Brain microvascular endothelial cell (primary cell): ENCODE measurements at regions not wholly inside any gene's neighbourhood (a gene's known extent, or its start where the extent isn't known, plus 50 kb on each side); places are given as distances from the start of the nearest gene placed in this dataset.

Source experiments
- DNase-seq: peaks from one replicate; pipeline ENCODE4 v3.0.0-alpha.2; 2020
- H3K27ac ChIP-seq: fragments of 250-450 bp; sonication (Bioruptor Pico); 2 replicates; pipeline ENCODE4 v1.5.1; 2020; ENCODE audit warnings: mild to moderate bottlenecking, moderate library complexity
- H3K27me3 ChIP-seq: fragments of 250-450 bp; sonication (Bioruptor Pico); replicated peaks from 2 replicates; pipeline ENCODE4 v1.5.1; 2020; ENCODE audit warnings: mild to moderate bottlenecking
- H3K36me3 ChIP-seq: fragments of 250-450 bp; sonication (Bioruptor Pico); replicated peaks from 2 replicates; pipeline ENCODE4 v1.5.1; 2020; ENCODE audit warnings: mild to moderate bottlenecking
- H3K4me3 ChIP-seq: 2 replicates; pipeline ENCODE4 v1.5.1; 2011; ENCODE audit warnings: low read depth, mild to moderate bottlenecking, control low read depth, low read length, moderate library complexity
- in situ Hi-C: cut with HindIII; loops from 2 replicates; pipeline ENCODE4 v1.10.0; 2017; ENCODE audit warnings: low sequenced_read_pairs, low pct_ligation_motif_present
- TF ChIP-seq, protein P1 (sequence below): IDR thresholded peaks from 2 replicates; pipeline ENCODE4 v1.5.1; 2011; ENCODE audit warnings: low read depth, mild to moderate bottlenecking, moderate library complexity, low read length, control low read depth, inconsistent platforms; ENCODE audit errors: missing control alignments

DNA sequence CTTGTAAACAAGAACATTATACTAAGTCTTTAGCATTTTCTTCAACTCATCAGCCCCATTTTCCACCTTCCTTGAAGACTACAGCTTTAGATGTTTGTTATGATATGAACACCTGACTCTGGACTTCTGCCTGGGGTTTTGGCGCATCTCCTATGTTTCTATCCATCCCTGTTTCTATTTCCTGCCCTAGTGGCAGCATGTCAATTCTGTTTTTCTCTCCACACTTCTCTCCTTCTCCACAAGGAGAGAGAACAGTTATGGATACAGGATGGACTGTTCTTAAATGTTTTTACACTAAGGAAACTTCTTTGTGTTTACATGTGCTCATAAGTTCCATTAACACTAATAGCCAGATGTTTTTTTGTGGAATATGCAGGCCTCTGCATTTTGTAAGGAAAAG is 423.3 kb upstream of the IL12A start:
- in situ Hi-C loops = no loop called here
- Histone ChIP-seq H3K27me3 (no peaks in the 10 kb centered on the region), H3K27ac (no peak overlapping the region), H3K4me3 (no peak overlapping the region), H3K36me3 (no peaks in the 10 kb centered on the region)
- TF ChIP-seq, protein P1, sequence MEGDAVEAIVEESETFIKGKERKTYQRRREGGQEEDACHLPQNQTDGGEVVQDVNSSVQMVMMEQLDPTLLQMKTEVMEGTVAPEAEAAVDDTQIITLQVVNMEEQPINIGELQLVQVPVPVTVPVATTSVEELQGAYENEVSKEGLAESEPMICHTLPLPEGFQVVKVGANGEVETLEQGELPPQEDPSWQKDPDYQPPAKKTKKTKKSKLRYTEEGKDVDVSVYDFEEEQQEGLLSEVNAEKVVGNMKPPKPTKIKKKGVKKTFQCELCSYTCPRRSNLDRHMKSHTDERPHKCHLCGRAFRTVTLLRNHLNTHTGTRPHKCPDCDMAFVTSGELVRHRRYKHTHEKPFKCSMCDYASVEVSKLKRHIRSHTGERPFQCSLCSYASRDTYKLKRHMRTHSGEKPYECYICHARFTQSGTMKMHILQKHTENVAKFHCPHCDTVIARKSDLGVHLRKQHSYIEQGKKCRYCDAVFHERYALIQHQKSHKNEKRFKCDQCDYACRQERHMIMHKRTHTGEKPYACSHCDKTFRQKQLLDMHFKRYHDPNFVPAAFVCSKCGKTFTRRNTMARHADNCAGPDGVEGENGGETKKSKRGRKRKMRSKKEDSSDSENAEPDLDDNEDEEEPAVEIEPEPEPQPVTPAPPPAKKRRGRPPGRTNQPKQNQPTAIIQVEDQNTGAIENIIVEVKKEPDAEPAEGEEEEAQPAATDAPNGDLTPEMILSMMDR = no peak
- no peak for DNase-seq

DNA sequence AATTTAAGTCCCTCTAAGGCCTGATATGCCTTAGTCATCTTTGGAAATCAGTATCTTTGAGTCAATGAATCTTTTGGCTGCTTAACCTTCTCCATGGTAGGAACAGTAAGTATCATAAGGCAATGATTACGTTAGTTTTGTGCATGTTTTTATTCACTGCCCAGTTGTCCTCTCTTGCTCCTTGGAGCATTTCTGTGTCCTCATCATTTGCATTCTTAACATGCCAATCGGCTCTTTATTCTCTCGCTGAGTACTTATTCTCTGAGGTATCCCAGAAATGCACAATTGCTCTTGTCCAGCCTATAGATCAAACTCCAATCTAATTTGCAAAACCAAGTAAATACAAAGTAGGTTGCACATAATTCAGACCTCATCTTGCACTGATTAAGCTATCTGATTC is 405.0 kb upstream of the IL12A start:
- DNase-seq = peak; percentile 18
- in situ Hi-C loops = no loop called here
- Histone ChIP-seq H3K27ac (no peak overlapping the region), H3K36me3 (no peaks in the 10 kb centered on the region), H3K4me3 (no peak overlapping the region), H3K27me3 (no peaks in the 10 kb centered on the region)
- TF ChIP-seq, protein P1 = no peak

DNA sequence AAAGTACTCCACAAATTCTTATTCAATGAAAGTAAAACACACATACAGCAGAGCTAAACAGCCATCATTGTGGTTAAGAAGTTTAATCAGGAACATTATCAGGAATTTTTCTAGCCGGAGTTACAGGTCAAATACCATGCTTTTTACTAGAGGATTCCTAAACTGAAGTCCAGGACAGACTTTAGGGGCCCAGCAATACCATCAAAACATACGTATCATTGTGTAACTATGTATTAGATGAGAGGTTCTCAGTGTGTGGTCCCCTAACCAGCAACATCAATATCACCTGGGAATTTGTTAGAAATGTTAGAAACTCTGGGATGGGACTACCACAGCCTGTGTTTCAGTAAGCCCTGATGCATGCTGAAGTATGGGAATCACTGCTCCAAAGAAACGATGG is 404.2 kb upstream of the IL12A start:
- TF ChIP-seq, protein P1 = no peak
- no peak overlapping the region for H3K27ac ChIP-seq
- DNase-seq = no peak
- H3K27me3 ChIP-seq = no peaks in the 10 kb centered on the region
- in situ Hi-C loops = no loop called here
- no peaks in the 10 kb centered on the region for H3K36me3 ChIP-seq
- no peak overlapping the region for H3K4me3 ChIP-seq

DNA sequence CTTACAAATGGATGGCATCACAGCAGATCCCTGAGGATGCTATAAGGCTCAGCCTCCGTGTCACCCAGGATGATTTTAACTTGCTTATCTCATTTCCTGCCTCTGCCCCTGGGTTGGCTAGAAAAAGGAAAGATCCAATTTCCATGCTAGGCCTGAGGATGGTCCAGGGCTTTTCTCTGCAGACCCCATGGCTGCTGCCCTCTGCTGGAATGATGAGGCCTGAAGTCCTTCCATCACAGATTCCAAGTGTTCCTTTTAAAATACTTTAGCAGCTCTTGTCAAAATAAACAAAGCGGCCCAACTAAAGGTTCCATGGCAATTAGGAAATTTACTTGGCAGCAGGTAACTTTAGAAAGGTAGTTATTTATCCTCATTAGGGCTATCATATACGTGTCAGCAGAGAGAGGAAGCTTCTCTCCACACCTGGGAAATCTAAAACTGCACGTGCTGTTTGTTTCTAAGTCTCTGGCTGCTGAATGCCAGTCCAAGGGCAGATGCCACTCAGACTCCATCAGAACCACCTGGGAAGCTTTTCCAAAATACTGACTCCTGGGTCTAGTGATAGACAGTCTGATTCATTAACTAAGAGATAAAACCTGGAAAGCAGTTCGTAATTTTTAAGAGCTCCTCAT is 401.9 kb upstream of the IL12A start:
- Histone ChIP-seq H3K36me3 (no peaks in the 10 kb centered on the region), H3K27me3 (no peaks in the 10 kb centered on the region), H3K27ac (no peak overlapping the region), H3K4me3 (no peak overlapping the region)
- DNase-seq = peak; percentile 63
- in situ Hi-C loops = no loop called here
- TF ChIP-seq, protein P1 = peak; percentile 88

DNA sequence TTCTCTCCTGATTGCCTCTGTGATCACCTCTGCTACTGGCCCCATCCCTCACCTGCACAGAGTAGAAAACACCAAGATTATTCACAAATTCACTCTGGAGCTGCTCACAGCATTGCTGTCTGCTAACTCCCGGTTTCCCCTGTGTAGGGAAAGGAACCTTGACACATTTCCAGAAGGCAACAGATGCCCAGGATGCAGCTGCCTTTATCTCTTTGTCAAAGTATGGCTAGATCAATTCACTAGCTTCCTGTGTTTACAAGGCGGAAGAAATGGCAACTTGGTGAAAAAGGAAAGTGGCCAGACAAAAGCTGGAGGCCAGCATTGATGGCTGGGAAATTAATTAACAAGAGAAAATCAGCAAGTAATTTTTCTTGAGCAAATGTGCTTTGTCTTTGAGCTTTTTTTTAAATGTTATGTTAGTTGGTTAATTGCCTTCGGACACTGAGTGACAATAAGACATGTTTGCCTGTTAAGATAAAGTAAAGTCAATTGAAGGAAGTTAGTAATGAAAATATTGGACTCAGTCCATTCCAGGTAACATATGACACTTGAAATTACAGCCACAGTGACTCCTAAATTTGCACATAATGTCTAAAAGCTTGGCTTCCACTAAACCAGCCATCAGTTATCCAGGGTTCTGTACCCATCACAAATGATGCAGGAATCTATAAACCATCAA is 394.6 kb upstream of the IL12A start:
- TF ChIP-seq, protein P1 = no peak
- H3K27ac ChIP-seq = no peak overlapping the region
- in situ Hi-C loops = no loop called here

More for the DNA sequence above, 394.6 kb upstream of the IL12A start:
- H3K27me3 ChIP-seq = no peaks in the 10 kb centered on the region
- DNase-seq = no peak
- no peaks in the 10 kb centered on the region for H3K36me3 ChIP-seq
- H3K4me3 ChIP-seq = no peak overlapping the region
